ENCODE measurements at regions not wholly inside any gene's neighbourhood (a gene's known extent, or its start where the extent isn't known, plus 50 kb on each side); places are given as distances from the start of the nearest gene placed in this dataset.

DNA sequence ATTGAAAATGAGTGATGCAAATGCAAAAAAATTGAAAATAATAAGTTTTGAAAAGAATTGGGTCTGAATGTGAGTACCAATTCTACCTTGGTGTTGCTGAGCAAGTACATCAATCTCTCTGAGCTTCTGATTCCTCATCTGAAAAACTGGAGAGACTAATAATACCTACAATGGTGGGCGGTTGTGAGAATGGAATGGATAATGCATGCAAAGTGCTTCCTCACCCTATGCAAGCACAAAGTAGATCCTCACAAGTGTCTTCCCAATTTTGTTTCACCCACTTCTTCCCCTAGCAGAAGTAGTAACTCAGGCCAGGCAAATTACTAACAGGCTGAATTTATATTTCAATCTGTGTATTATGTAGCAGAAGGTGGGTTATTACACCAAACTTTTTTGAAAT lies 191.7 kb upstream of the PIK3C3 start:
- no peak for TF ChIP-seq POLR2A (IDR thresholded peaks at IDR 0.05)
- TF ChIP-seq, protein P1, sequence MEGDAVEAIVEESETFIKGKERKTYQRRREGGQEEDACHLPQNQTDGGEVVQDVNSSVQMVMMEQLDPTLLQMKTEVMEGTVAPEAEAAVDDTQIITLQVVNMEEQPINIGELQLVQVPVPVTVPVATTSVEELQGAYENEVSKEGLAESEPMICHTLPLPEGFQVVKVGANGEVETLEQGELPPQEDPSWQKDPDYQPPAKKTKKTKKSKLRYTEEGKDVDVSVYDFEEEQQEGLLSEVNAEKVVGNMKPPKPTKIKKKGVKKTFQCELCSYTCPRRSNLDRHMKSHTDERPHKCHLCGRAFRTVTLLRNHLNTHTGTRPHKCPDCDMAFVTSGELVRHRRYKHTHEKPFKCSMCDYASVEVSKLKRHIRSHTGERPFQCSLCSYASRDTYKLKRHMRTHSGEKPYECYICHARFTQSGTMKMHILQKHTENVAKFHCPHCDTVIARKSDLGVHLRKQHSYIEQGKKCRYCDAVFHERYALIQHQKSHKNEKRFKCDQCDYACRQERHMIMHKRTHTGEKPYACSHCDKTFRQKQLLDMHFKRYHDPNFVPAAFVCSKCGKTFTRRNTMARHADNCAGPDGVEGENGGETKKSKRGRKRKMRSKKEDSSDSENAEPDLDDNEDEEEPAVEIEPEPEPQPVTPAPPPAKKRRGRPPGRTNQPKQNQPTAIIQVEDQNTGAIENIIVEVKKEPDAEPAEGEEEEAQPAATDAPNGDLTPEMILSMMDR (IDR thresholded peaks at IDR 0.05), result no peak
- Histone ChIP-seq H3K27me3 (no peaks in the 10 kb centered on the region), H3K27ac (no peak overlapping the region), H3K4me3 (no peak overlapping the region), H3K36me3 (ENCODE audit: low read depth, missing control alignments) (no peaks in the 10 kb centered on the region), H3K4me1 (no peaks in the 10 kb centered on the region), H3K9me3 (no peaks in the 10 kb centered on the region)
- intact Hi-C loops (cut with DNase I; ENCODE audit: low total_unique reads), result no loop called here
- DNase-seq, result no peak
- 82 to 91% methylated on average over 1 of the region's 1 CpG for WGBS, 2 donors

DNA sequence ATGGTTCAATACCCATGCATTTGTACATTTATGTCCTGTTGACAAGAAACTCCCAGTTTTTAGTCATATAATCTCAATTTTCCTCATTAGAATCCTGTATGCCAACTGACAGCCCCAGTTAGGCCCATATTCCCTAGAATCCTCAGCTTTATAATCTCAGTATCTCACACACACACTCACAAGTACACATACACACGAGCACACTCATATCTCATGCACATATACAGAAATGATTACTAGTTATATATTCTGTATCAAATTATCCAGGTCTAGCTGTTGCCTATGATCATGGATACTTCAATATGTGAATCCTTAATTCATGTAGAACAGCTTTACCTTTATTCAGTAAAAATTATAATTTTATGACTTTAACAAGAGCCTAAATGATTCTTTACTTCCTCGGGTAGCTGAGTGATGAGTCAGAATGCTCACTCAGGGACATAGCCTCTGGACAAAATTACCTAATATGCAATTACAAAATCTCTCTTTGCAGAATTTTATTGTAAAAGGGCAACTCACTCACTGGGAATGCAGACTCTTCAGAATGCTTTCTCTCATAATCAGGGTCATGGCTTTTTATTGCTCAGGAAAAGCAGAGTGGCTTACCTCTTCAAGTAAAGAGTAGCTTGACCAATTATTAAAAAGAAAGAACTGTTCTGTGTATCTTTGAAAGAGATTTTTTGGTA lies 193.6 kb upstream of the PIK3C3 start:
- intact Hi-C loops (cut with DNase I; ENCODE audit: low total_unique reads), result no loop called here
- no peak for DNase-seq
- Histone ChIP-seq H3K9me3 (no peaks in the 10 kb centered on the region), H3K27ac (no peak overlapping the region), H3K36me3 (ENCODE audit: low read depth, missing control alignments) (no peaks in the 10 kb centered on the region), H3K4me1 (no peaks in the 10 kb centered on the region), H3K27me3 (no peaks in the 10 kb centered on the region), H3K4me3 (no peak overlapping the region)
- 70 to 72% methylated on average over 2 of the region's 2 CpGs for WGBS, 2 donors
- no peak for TF ChIP-seq POLR2A (IDR thresholded peaks at IDR 0.05)
- TF ChIP-seq, protein P1 (IDR thresholded peaks at IDR 0.05), result no peak

DNA sequence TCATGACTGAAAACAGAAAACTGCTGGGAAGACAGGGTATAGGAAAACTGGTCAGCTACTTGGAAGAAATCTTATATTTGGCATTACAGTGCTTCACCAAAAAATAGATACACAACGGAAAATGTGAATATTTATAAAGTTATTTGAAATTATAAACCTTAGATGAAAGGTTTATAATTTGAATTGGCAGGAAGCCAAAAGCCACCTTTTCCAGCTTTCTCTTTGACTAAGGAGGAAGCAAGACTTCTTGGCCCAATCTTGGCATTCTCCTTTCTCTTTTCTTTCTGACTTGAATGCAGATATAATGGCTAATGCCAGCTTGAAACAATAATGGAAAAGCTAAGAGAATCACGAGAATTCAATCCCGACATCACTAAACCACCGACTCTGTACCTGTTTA lies 196.5 kb upstream of the PIK3C3 start:
- Histone ChIP-seq H3K9me3 (no peaks in the 10 kb centered on the region), H3K4me3 (no peak overlapping the region), H3K4me1 (no peaks in the 10 kb centered on the region), H3K36me3 (ENCODE audit: low read depth, missing control alignments) (no peaks in the 10 kb centered on the region), H3K27me3 (no peaks in the 10 kb centered on the region), H3K27ac (no peak overlapping the region)
- TF ChIP-seq, protein P1 (IDR thresholded peaks at IDR 0.05), result no peak
- TF ChIP-seq POLR2A (IDR thresholded peaks at IDR 0.05), result no peak
- no peak for DNase-seq
- 93 to 96% methylated on average over 4 of the region's 4 CpGs for WGBS, 2 donors
- intact Hi-C loops (cut with DNase I; ENCODE audit: low total_unique reads), result no loop called here

DNA sequence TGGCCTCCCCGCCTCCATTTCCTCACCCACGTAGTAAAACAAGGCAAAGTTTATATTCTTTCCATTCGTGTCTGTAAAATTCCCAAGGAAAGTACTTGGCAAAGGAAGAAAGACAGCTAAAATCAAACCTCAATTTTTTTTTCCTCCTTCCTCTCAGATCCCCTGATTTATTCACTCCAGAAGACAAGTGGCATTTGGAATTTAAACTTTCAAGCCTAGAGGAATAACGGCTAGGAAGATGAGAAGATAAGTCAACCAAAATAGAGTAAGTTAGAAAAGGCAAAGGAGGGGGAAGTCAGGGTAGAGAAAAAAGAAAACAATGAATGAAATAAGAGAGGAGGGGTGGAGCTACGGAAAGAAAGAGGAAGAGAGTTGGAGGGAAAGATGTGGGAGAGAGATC lies 198.9 kb upstream of the PIK3C3 start:
- H3K9me3 ChIP-seq, result no peaks in the 10 kb centered on the region
- H3K4me1 ChIP-seq, result no peaks in the 10 kb centered on the region
- TF ChIP-seq, protein P1 (IDR thresholded peaks at IDR 0.05), result no peak
- TF ChIP-seq POLR2A (IDR thresholded peaks at IDR 0.05), result no peak
- no peak for DNase-seq
- intact Hi-C loops (cut with DNase I; ENCODE audit: low total_unique reads), result no loop called here
- 65 to 71% methylated on average over 5 of the region's 5 CpGs for WGBS, 2 donors
- no peak overlapping the region for H3K4me3 ChIP-seq
- no peak overlapping the region for H3K27ac ChIP-seq
- no peaks in the 10 kb centered on the region for H3K36me3 ChIP-seq (ENCODE audit: low read depth, missing control alignments)
- H3K27me3 ChIP-seq, result no peaks in the 10 kb centered on the region

DNA sequence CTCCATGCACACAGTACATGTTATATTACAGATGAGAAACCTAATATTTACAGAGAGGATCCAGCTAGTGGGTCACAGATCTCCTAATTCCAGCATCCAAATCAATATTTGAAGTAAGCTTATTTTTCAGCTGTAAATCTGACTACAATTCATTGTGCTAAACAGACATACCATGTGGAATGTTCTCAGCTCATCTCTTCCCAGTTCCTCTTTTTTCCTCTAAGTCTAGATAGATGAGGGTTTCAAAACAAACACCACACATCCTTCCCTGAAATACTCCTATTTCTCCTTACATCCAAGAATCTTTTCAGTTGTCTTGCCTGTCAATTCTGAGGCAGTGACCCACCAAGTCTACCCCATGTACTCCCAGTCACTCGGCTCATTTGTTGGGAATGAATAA lies 200.7 kb upstream of the PIK3C3 start:
- H3K4me3 ChIP-seq, result no peak overlapping the region
- H3K9me3 ChIP-seq, result no peaks in the 10 kb centered on the region
- intact Hi-C loops (cut with DNase I; ENCODE audit: low total_unique reads), result no loop called here
- H3K27ac ChIP-seq, result no peak overlapping the region
- no peaks in the 10 kb centered on the region for H3K27me3 ChIP-seq
- 95 to 100% methylated on average over 1 of the region's 1 CpG for WGBS, 2 donors
- no peaks in the 10 kb centered on the region for H3K36me3 ChIP-seq (ENCODE audit: low read depth, missing control alignments)
- TF ChIP-seq, protein P1 (IDR thresholded peaks at IDR 0.05), result no peak
- TF ChIP-seq POLR2A (IDR thresholded peaks at IDR 0.05), result no peak
- no peaks in the 10 kb centered on the region for H3K4me1 ChIP-seq
- no peak for DNase-seq

All from testis (tissue), 2 donors.